SK-N-MC (cell line): ENCODE measurements at regions not wholly inside any gene's neighbourhood (a gene's known extent, or its start where the extent isn't known, plus 50 kb on each side); places are given as distances from the start of the nearest gene placed in this dataset.

Source experiments
- EZH2 ChIP-seq: fragments of 200-600 bp; sonication (generic); IDR thresholded peaks from one replicate; pipeline ENCODE4 v1.6.1; 2017; ENCODE audit warnings: antibody characterized with exemption
- FOXP2 ChIP-seq: optimal IDR thresholded peaks from 2 replicates; pipeline ENCODE3; 2011; ENCODE audit warnings: mild to moderate bottlenecking, moderate library complexity; ENCODE audit not compliant: insufficient read depth; ENCODE audit errors: extremely low read length, control extremely low read depth
- POLR2AphosphoS5 ChIP-seq: IDR thresholded peaks from 2 replicates; pipeline ENCODE4 v1.6.1; 2012; ENCODE audit warnings: mild to moderate bottlenecking, low read depth, low read length, borderline replicate concordance

GRCh38 chr12:110998165-110998564 lies 77.8 kb upstream of the MYL2 start:
- TF ChIP-seq EZH2 (no peak), POLR2AphosphoS5 (no peak), FOXP2 (no peak)
